IMR-90 (cell line): ENCODE measurements at regions not wholly inside any gene's neighbourhood (a gene's known extent, or its start where the extent isn't known, plus 50 kb on each side); places are given as distances from the start of the nearest gene placed in this dataset.

Experiments used
- ATAC-seq: fragments of 200-7000 bp; cut with Tn5 transposase; 2 replicates; pipeline ENCODE4 v1.9.1; 2020; ENCODE audit warnings: low read depth, mild to moderate bottlenecking, moderate library complexity
- BruUV-seq: library from RNA; stranded (reverse); fragments of 400-500 nt; replicated peaks from 2 replicates; lab custom pipeline; 2021; lab: Mats Ljungman, UMichigan
- CTCF ChIA-PET: fragments of 300-600 bp; formaldehyde crosslinking; extraction: SDS; loops from one replicate; lab custom pipeline; 2021; ENCODE audit warnings: antibody characterized with exemption; lab: Yijun Ruan, JAX
- POLR2A ChIA-PET: fragments of 300-600 bp; sonication (Branson Sonifier 250); formaldehyde crosslinking; loops from one replicate; lab custom pipeline; 2022; ENCODE audit warnings: antibody characterized with exemption; ENCODE audit not compliant: unreplicated experiment; lab: Charles Lee
- DNase-seq: peaks from one replicate; pipeline ENCODE4 v3.0.0; 2013
- H2AFZ ChIP-seq: replicated peaks from 2 replicates; pipeline ENCODE3; 2013; ENCODE audit warnings: low read length, mild to moderate bottlenecking; ENCODE audit not compliant: poor library complexity
- H2AK5ac ChIP-seq: 2 replicates; pipeline ENCODE4 v1.6.1; 2013; ENCODE audit warnings: low read depth, low read length, inconsistent platforms
- H2AK9ac ChIP-seq: replicated peaks from 2 replicates; pipeline ENCODE3; 2013; ENCODE audit warnings: mild to moderate bottlenecking, low read depth, low read length, moderate library complexity; ENCODE audit not compliant: poor library complexity
- H2BK120ac ChIP-seq: 2 replicates; pipeline ENCODE4 v1.6.1; 2013; ENCODE audit warnings: low read depth, low read length, inconsistent platforms
- H2BK15ac ChIP-seq: 3 replicates; pipeline ENCODE4 v1.6.1; 2013; ENCODE audit warnings: low read depth, low read length, inconsistent platforms
- H2BK20ac ChIP-seq: 2 replicates; pipeline ENCODE4 v1.6.1; 2013; ENCODE audit warnings: low read depth, mild to moderate bottlenecking, inconsistent platforms, low read length, moderate library complexity
- H2BK5ac ChIP-seq: 2 replicates; pipeline ENCODE4 v1.6.1; 2013; ENCODE audit warnings: mild to moderate bottlenecking, low read depth, low read length, inconsistent platforms; ENCODE audit not compliant: poor library complexity, severe bottlenecking
- H3K14ac ChIP-seq: replicated peaks from 2 replicates; pipeline ENCODE4 v1.6.1; 2013; ENCODE audit warnings: low read depth, low read length, inconsistent platforms
- H3K18ac ChIP-seq: 2 replicates; pipeline ENCODE4 v1.6.1; 2013; ENCODE audit warnings: low read depth, low read length, control low read depth
- H3K23ac ChIP-seq: 2 replicates; pipeline ENCODE4 v1.6.1; 2013; ENCODE audit warnings: low read depth, low read length, inconsistent platforms
- H3K27ac ChIP-seq: 2 replicates; pipeline ENCODE4 v1.5.1; 2013; ENCODE audit warnings: mild to moderate bottlenecking, control low read depth, low read length; ENCODE audit not compliant: insufficient read depth
- H3K27me3 ChIP-seq: 2 replicates; pipeline ENCODE4 v1.6.1; 2013; ENCODE audit warnings: low read length; ENCODE audit not compliant: control insufficient read depth, insufficient read depth
- H3K36me3 ChIP-seq: 2 replicates; pipeline ENCODE4 v1.6.1; 2013; ENCODE audit warnings: low read length, mixed read lengths; ENCODE audit not compliant: control insufficient read depth, insufficient read depth
- H3K4ac ChIP-seq: 2 replicates; pipeline ENCODE4 v1.6.1; 2013; ENCODE audit warnings: low read depth, low read length, inconsistent platforms
- H3K4me1 ChIP-seq: 2 replicates; pipeline ENCODE4 v1.6.1; 2013; ENCODE audit warnings: low read length, mixed read lengths; ENCODE audit not compliant: control insufficient read depth, insufficient read depth
- H3K4me2 ChIP-seq: 2 replicates; pipeline ENCODE4 v1.6.1; 2013; ENCODE audit warnings: low read depth, mild to moderate bottlenecking, control low read depth, low read length, moderate library complexity
- H3K4me3 ChIP-seq: 2 replicates; pipeline ENCODE4 v1.5.1; 2013; ENCODE audit warnings: low read depth, mild to moderate bottlenecking, control low read depth, low read length, moderate library complexity; ENCODE audit not compliant: insufficient read depth
- H3K56ac ChIP-seq: 2 replicates; pipeline ENCODE4 v1.6.1; 2013; ENCODE audit warnings: low read length, inconsistent platforms; ENCODE audit not compliant: insufficient read depth; ENCODE audit errors: extremely low read depth
- H3K79me1 ChIP-seq, 2 experiments: 2 replicates each; pipeline ENCODE4 v1.6.1; 2013; ENCODE audit warnings: low read length in 2 of 2, inconsistent platforms in 1 of 2, low read depth in 1 of 2
- H3K9ac ChIP-seq: 2 replicates; pipeline ENCODE4 v1.6.1; 2013; ENCODE audit warnings: low read depth, low read length, control low read depth
- H3K9me1 ChIP-seq: 2 replicates; pipeline ENCODE4 v1.6.1; 2013; ENCODE audit warnings: low read length, inconsistent platforms; ENCODE audit not compliant: insufficient read depth
- H3K9me3 ChIP-seq: 2 replicates; pipeline ENCODE4 v1.6.1; 2013; ENCODE audit warnings: low read length; ENCODE audit not compliant: control insufficient read depth, insufficient read depth
- H4K20me1 ChIP-seq: 2 replicates; pipeline ENCODE4 v1.6.1; 2013; ENCODE audit warnings: low read length, inconsistent platforms; ENCODE audit not compliant: insufficient read depth
- H4K5ac ChIP-seq: 2 replicates; pipeline ENCODE4 v1.6.1; 2013; ENCODE audit warnings: mild to moderate bottlenecking, low read depth, low read length, control low read depth
- H4K8ac ChIP-seq, 2 experiments: 2 replicates each; pipeline ENCODE4 v1.6.1; 2013; ENCODE audit warnings: low read depth in 2 of 2, low read length in 2 of 2, control low read depth in 1 of 2, inconsistent platforms in 1 of 2
- H4K91ac ChIP-seq: 2 replicates; pipeline ENCODE4 v1.6.1; 2013; ENCODE audit warnings: low read depth, low read length, inconsistent platforms; ENCODE audit not compliant: insufficient read depth
- BHLHE40 ChIP-seq: fragments of 150-350 bp; IDR thresholded peaks from 2 replicates; pipeline ENCODE4 v1.6.1; 2016; ENCODE audit warnings: mild to moderate bottlenecking, low read depth, low read length
- CTCF ChIP-seq: conservative IDR thresholded peaks from 2 replicates; pipeline ENCODE4 v1.5.1; 2012; ENCODE audit warnings: mild to moderate bottlenecking, low read depth, low read length, improper control_type of control experiment
- MAFK ChIP-seq: IDR thresholded peaks from 2 replicates; pipeline ENCODE4 v1.6.1; 2012; ENCODE audit warnings: low read depth, low read length, improper control_type of control experiment
- MAZ ChIP-seq: IDR thresholded peaks from 2 replicates; pipeline ENCODE4 v1.6.1; 2012; ENCODE audit warnings: low read depth, mild to moderate bottlenecking, low read length, improper control_type of control experiment, moderate library complexity, borderline replicate concordance
- POLR2A ChIP-seq: IDR thresholded peaks from 2 replicates; pipeline ENCODE4 v1.6.1; 2012; ENCODE audit warnings: mild to moderate bottlenecking, low read depth, low read length
- RAD21 ChIP-seq: IDR thresholded peaks from 2 replicates; pipeline ENCODE4 v1.6.1; 2012; ENCODE audit warnings: low read length, improper control_type of control experiment
- WGBS, 2 experiments: methylation state at CpG; one replicate each; pipeline versions ENCODE4 v1.1.5 to v1.1.7; 2013; ENCODE audit warnings: missing lambda C conversion rate in 2 of 2; ENCODE audit not compliant: insufficient read length in 1 of 2; ENCODE audit errors: extremely low coverage in 2 of 2; 5-methylcytosine and 5-hydroxymethylcytosine counted together
- dilution Hi-C: fragments of 300-500 bp; cut with HindIII; formaldehyde crosslinking; loops from one replicate; pipeline ENCODE4 v1.14.3; 2018; ENCODE audit warnings: low sequenced_read_pairs; ENCODE audit not compliant: unreplicated experiment
- in situ Hi-C: fragments of 300-500 bp; cut with MboI; formaldehyde crosslinking; loops from 3 replicates; pipeline ENCODE4 v1.14.3; 2019; ENCODE audit warnings: low sequenced_read_pairs, inconsistent platforms, mixed read lengths
- intact Hi-C: fragments of 100-400 bp; cut with micrococcal nuclease; formaldehyde crosslinking; loops from 2 replicates; pipeline ENCODE4 v1.10.0; 2022

- H4K8ac ChIP-seq, result no peak overlapping the region
- no peaks in the 10 kb centered on the region for H3K4me1 ChIP-seq
- no CpG with 5 or more reads among the region's 6 CpGs for WGBS, 2 experiments
- in situ Hi-C loops (no loop called here), intact Hi-C loops (no loop called here), dilution Hi-C loops (no loop called here)
- no peak overlapping the region for H3K4me2 ChIP-seq
- no peaks in the 10 kb centered on the region for H3K27me3 ChIP-seq
- ChIA-PET CTCF (no interaction called here), POLR2A (no interaction called here)
- no peak overlapping the region for H2AK9ac ChIP-seq
- no peak overlapping the region for H3K18ac ChIP-seq
- H3K23ac ChIP-seq, result no peak overlapping the region
- no peak overlapping the region for H2BK20ac ChIP-seq
- H4K5ac ChIP-seq, result no peak overlapping the region
- no peak for TF ChIP-seq MAZ
- no peak for TF ChIP-seq RAD21
- no peak for TF ChIP-seq MAFK
- TF ChIP-seq CTCF, result no peak
- no peak for TF ChIP-seq POLR2A
- no peak for TF ChIP-seq BHLHE40
- H4K91ac ChIP-seq, result no peak overlapping the region
- no peak overlapping the region for H2AFZ ChIP-seq
- H3K36me3 ChIP-seq, result no peaks in the 10 kb centered on the region
- no peaks in the 10 kb centered on the region for H3K9me1 ChIP-seq
- no peak overlapping the region for H2BK5ac ChIP-seq
- H3K9ac ChIP-seq, result no peak overlapping the region
- no peak overlapping the region for H3K27ac ChIP-seq
- no peak overlapping the region for H2AK5ac ChIP-seq
- H3K4me3 ChIP-seq, result no peak overlapping the region
- no peak for DNase-seq
- no peak overlapping the region for H3K4ac ChIP-seq
- no peaks in the 10 kb centered on the region for H3K9me3 ChIP-seq
- no TSS peak for BruUV-seq
- no peaks in the 10 kb centered on the region for H4K20me1 ChIP-seq
- no peak overlapping the region for H3K56ac ChIP-seq
- H3K14ac ChIP-seq, result no peak overlapping the region
- no peak overlapping the region for H2BK15ac ChIP-seq
- no peak overlapping the region for H2BK120ac ChIP-seq
- ATAC-seq, result no peak
- no peaks in the 10 kb centered on the region for H3K79me1 ChIP-seq
These were observed 233.8 kb upstream of the MPDZ start for GRCh38 chr9:13513286-13513685.
